HG02973 (cell line): ENCODE measurements at regions not wholly inside any gene's neighbourhood (a gene's known extent, or its start where the extent isn't known, plus 50 kb on each side); places are given as distances from the start of the nearest gene placed in this dataset.

Experiments used
- ATAC-seq: cut with Tn5 transposase; IDR thresholded peaks from one replicate; pipeline ENCODE4 v1.9.1; 2021; ENCODE audit warnings: moderate library complexity; ENCODE audit not compliant: unreplicated experiment

GRCh38 chrX:121102101-121102500 lies 54.7 kb downstream of the GLUD2 start:
- no peak for ATAC-seq

GRCh38 chrX:121103381-121103780 lies 56.0 kb downstream of the GLUD2 start:
- no peak for ATAC-seq

- no peak for ATAC-seq
These were observed 59.2 kb downstream of the GLUD2 start for GRCh38 chrX:121106484-121107235.

- no peak for ATAC-seq
These were observed 62.6 kb downstream of the GLUD2 start for GRCh38 chrX:121109986-121110385.

- no peak for ATAC-seq
These were observed 63.1 kb downstream of the GLUD2 start for GRCh38 chrX:121110536-121110935.

- ATAC-seq = no peak
These were observed 67.3 kb downstream of the GLUD2 start for GRCh38 chrX:121114691-121115090.

- ATAC-seq = no peak
These were observed 73.5 kb downstream of the GLUD2 start for GRCh38 chrX:121120690-121121605.

GRCh38 chrX:121122332-121122731 lies 74.9 kb downstream of the GLUD2 start:
- no peak for ATAC-seq

GRCh38 chrX:121128925-121129877 lies 81.8 kb downstream of the GLUD2 start:
- ATAC-seq = no peak

GRCh38 chrX:121132675-121133074 lies 85.3 kb downstream of the GLUD2 start:
- ATAC-seq = no peak

GRCh38 chrX:121135488-121136207 lies 88.2 kb downstream of the GLUD2 start:
- ATAC-seq = no peak

GRCh38 chrX:121146059-121146628 lies 98.7 kb downstream of the GLUD2 start:
- ATAC-seq = no peak

- ATAC-seq = no peak
These were observed 102.8 kb downstream of the GLUD2 start for GRCh38 chrX:121150217-121150616.

GRCh38 chrX:121151293-121151692 lies 103.9 kb downstream of the GLUD2 start:
- peak; percentile 72 for ATAC-seq

GRCh38 chrX:121154858-121155404 lies 107.5 kb downstream of the GLUD2 start:
- no peak for ATAC-seq

GRCh38 chrX:121160987-121161386 lies 113.6 kb downstream of the GLUD2 start:
- ATAC-seq = peak; percentile 79

- ATAC-seq = peak; percentile 57
These were observed 114.1 kb downstream of the GLUD2 start for GRCh38 chrX:121161501-121161933.

GRCh38 chrX:121163443-121163842 lies 116.0 kb downstream of the GLUD2 start:
- no peak for ATAC-seq

GRCh38 chrX:121165930-121166359 lies 118.5 kb downstream of the GLUD2 start:
- ATAC-seq = no peak
